ENCODE measurements at regions not wholly inside any gene's neighbourhood (a gene's known extent, or its start where the extent isn't known, plus 50 kb on each side); places are given as distances from the start of the nearest gene placed in this dataset.
A peak's percentile ranks its signal among the peaks of the same experiment; 100 is the strongest.

- peak overlapping the region in 3 of 4 donors; percentile 40 to 76 (median 56) for H3K27ac ChIP-seq
- 23 to 26% methylated on average over 3 of the region's 3 CpGs for WGBS, 2 donors
- H3K36me3 ChIP-seq, result no peaks in the 10 kb centered on the region
- FAIRE-seq (no peak), DNase-seq (peak in 5 of 6 donors; percentile 54 to 71 (median 55)), ATAC-seq (peak; percentile 88 to 92 (median 90))
- peaks cover 19 to 28% (median 24%) of the 10 kb centered on the region in 3 donors for H3K4me1 ChIP-seq
- intact Hi-C loops (cut with DNase I), result no loop called here
- no peaks in the 10 kb centered on the region for H3K9me3 ChIP-seq
- H3K4me3 ChIP-seq, result no peak overlapping the region
- H3K27me3 ChIP-seq, result no peaks in the 10 kb centered on the region
- TF ChIP-seq, protein P1, sequence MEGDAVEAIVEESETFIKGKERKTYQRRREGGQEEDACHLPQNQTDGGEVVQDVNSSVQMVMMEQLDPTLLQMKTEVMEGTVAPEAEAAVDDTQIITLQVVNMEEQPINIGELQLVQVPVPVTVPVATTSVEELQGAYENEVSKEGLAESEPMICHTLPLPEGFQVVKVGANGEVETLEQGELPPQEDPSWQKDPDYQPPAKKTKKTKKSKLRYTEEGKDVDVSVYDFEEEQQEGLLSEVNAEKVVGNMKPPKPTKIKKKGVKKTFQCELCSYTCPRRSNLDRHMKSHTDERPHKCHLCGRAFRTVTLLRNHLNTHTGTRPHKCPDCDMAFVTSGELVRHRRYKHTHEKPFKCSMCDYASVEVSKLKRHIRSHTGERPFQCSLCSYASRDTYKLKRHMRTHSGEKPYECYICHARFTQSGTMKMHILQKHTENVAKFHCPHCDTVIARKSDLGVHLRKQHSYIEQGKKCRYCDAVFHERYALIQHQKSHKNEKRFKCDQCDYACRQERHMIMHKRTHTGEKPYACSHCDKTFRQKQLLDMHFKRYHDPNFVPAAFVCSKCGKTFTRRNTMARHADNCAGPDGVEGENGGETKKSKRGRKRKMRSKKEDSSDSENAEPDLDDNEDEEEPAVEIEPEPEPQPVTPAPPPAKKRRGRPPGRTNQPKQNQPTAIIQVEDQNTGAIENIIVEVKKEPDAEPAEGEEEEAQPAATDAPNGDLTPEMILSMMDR (IDR thresholded peaks at IDR 0.05), result no peak
Measured at GRCh38 chr11:15769203-15769602, 587.1 kb downstream of the SOX6 start.

DNA sequence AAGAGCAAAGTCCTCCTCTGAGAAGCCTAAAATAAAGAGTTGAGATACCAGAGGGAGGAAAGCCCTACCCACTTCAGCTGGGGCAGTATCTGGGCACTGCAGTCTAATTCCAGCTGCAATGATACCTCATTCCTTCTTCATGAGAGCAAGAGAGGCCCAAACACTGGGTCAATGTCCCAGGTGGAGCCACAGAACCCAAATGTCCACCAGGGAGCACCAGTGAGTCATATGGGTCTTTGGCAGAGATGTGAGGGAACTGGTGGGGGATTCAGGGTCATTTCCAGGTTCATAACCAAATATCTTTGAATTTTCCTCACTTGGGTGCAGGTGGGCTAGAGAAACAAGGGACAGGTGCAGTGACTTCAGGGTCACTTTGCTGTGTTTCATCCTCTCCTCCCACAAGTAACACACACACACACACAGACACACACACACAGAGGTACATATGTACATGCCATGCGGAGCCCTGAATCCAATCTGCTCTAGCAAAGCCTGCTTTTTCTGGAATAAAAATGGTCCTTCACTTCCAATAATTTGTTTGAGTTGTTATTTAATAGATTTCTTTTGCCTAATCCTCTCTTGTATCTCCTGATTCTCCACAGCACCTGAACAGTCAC is 585.4 kb downstream of the SOX6 start:
- FAIRE-seq, result no peak
- H3K9me3 ChIP-seq, result no peaks in the 10 kb centered on the region
- TF ChIP-seq, protein P1 (IDR thresholded peaks at IDR 0.05), result peak; percentile 20 to 46 (median 38)
- intact Hi-C loops (cut with DNase I), result no loop called here
- peak in 3 of 6 donors; percentile 26 to 52 (median 36) for DNase-seq
- H3K36me3 ChIP-seq, result no peaks in the 10 kb centered on the region
- no peak overlapping the region for H3K27ac ChIP-seq
- peaks cover 22 to 39% (median 24%) of the 10 kb centered on the region in 3 donors for H3K4me1 ChIP-seq
- WGBS, 2 donors, result 88 to 100% methylated on average over 1 of the region's 1 CpG
- H3K4me3 ChIP-seq, result no peak overlapping the region
- ATAC-seq, result peak in 3 of 4 donors; percentile 15 to 45 (median 37)
- no peaks in the 10 kb centered on the region for H3K27me3 ChIP-seq

- 75 to 78% methylated on average over 3 of the region's 3 CpGs for WGBS, 2 donors
- FAIRE-seq, result no peak
- TF ChIP-seq, protein P1 (IDR thresholded peaks at IDR 0.05), result no peak
- Histone ChIP-seq H3K27me3 (no peaks in the 10 kb centered on the region), H3K4me3 (no peak overlapping the region), H3K36me3 (no peaks in the 10 kb centered on the region), H3K4me1 (peaks cover 19 to 29% (median 23%) of the 10 kb centered on the region in 3 donors), H3K9me3 (no peaks in the 10 kb centered on the region), H3K27ac (no peak overlapping the region)
- ATAC-seq, result no peak
- intact Hi-C loops (cut with DNase I), result no loop called here
- no peak for DNase-seq
Measured at GRCh38 chr11:15772547-15772946, 583.8 kb downstream of the SOX6 start.

GRCh38 chr11:15772981-15773380 is 583.4 kb downstream of the SOX6 start:
- TF ChIP-seq, protein P1 (IDR thresholded peaks at IDR 0.05), result no peak
- FAIRE-seq (no peak), DNase-seq (no peak)

More at GRCh38 chr11:15772981-15773380, 583.4 kb downstream of the SOX6 start:
- Histone ChIP-seq H3K36me3 (no peaks in the 10 kb centered on the region), H3K27me3 (no peaks in the 10 kb centered on the region), H3K4me3 (no peak overlapping the region), H3K9me3 (no peaks in the 10 kb centered on the region), H3K4me1 (peaks cover 17 to 27% (median 19%) of the 10 kb centered on the region in 3 donors), H3K27ac (no peak overlapping the region)
- no peak for ATAC-seq
- intact Hi-C loops (cut with DNase I), result no loop called here
